Mesodermal cell (in vitro differentiated cells): ENCODE measurements at regions not wholly inside any gene's neighbourhood (a gene's known extent, or its start where the extent isn't known, plus 50 kb on each side); places are given as distances from the start of the nearest gene placed in this dataset.

Experiments
- H3K27ac ChIP-seq: 2 replicates; pipeline ENCODE4 v1.7.0; 2013; ENCODE audit warnings: mild to moderate bottlenecking, low read depth, low read length, moderate library complexity; ENCODE audit not compliant: severe bottlenecking
- H3K36me3 ChIP-seq: 2 replicates; pipeline ENCODE4 v1.7.1; 2013; ENCODE audit warnings: mild to moderate bottlenecking, low read length, moderate library complexity; ENCODE audit not compliant: control insufficient read depth, insufficient read depth
- H3K4me1 ChIP-seq: one replicate; pipeline ENCODE4 v1.7.1; 2013; ENCODE audit warnings: mild to moderate bottlenecking, low read length; ENCODE audit not compliant: insufficient read depth, control insufficient read depth, poor library complexity, severe bottlenecking
- H3K4me3 ChIP-seq: 2 replicates; pipeline ENCODE4 v1.7.0; 2013; ENCODE audit warnings: low read length, control low read depth, mild to moderate bottlenecking; ENCODE audit not compliant: insufficient read depth, poor library complexity, severe bottlenecking; ENCODE audit errors: extremely low read depth
- H3K9me3 ChIP-seq: 2 replicates; pipeline ENCODE4 v1.7.1; 2013; ENCODE audit warnings: mild to moderate bottlenecking, low read length, moderate library complexity; ENCODE audit not compliant: control insufficient read depth
- WGBS, 2 experiments: methylation state at CpG; one replicate each; pipeline ENCODE4 v1.1.5; 2013; ENCODE audit warnings: missing lambda C conversion rate in 2 of 2; ENCODE audit not compliant: insufficient coverage in 2 of 2; 5-methylcytosine and 5-hydroxymethylcytosine counted together

DNA sequence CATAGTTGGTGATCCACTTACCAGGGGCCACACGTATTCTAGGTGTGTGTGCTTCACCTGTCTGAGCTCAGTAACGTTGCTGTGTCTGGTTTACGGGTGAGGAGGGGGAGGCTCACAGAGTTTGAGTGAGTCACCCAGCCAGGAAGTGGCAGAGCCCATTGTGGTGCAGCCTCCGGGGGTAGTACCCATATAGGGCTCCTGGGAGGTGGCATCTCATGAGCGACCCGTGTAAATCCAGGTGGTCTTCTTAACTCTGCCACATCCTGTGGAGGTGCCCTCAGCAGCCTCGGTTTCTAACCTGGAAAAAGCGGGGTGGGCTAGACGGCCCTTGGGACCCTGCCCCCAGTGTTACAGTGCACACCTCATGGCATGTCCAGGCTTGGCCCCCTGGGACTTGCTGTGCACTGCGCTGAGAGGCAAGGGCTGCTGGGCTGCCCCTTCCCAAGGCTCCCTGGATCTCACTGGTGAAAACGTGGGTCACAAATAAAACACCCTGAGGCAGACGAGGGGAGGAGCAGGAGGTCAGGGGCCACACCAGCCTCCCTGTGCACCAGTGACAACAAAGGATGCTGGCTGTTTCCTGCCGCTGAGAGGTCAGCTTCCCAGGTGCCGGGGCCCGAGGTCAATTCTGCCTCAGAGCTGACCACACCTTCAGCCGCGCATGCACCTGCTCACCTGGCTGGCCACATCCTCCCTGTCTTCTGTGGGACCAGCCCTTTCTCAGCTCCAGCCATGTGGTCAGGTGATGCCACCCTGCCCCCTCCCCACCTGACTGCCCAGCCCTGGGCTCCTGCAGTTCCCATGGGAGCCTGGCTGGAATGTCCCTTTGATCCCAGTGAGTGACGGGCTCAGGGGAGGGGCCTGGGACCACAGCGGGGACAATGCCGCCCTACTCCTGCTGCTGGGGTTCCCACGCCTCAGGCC is 305.1 kb downstream of the CTTN start:
- Histone ChIP-seq H3K4me3 (no peak overlapping the region), H3K9me3 (no peaks in the 10 kb centered on the region), H3K36me3 (no peaks in the 10 kb centered on the region), H3K4me1 (peaks cover 18% of the 10 kb centered on the region), H3K27ac (no peak overlapping the region)
- WGBS, 2 experiments = 79 to 82% methylated on average over 20 to 21 of the region's 21 CpGs

DNA sequence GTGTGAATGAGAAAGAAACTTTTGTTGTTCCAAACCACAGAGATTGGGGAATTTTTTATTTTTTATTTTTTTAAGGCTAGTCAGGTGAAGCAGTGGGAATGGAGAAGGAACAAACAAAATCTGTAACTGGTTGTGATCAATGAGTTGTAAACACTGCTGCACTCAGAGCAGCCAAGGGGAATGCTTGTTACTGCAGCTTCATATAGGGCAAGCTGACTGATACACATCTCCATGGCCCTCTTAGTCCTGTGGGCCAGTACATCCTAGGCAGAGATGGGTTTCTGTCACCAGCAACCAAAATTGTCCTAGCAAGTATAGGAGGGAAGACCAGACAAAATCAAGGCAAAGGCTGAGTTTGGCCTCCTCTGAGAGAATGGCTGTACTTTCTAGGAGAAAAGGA is 306.8 kb downstream of the CTTN start:
- no peaks in the 10 kb centered on the region for H3K36me3 ChIP-seq
- peaks cover 7% of the 10 kb centered on the region for H3K4me1 ChIP-seq
- no peak overlapping the region for H3K27ac ChIP-seq
- no peak overlapping the region for H3K4me3 ChIP-seq
- no peaks in the 10 kb centered on the region for H3K9me3 ChIP-seq

DNA sequence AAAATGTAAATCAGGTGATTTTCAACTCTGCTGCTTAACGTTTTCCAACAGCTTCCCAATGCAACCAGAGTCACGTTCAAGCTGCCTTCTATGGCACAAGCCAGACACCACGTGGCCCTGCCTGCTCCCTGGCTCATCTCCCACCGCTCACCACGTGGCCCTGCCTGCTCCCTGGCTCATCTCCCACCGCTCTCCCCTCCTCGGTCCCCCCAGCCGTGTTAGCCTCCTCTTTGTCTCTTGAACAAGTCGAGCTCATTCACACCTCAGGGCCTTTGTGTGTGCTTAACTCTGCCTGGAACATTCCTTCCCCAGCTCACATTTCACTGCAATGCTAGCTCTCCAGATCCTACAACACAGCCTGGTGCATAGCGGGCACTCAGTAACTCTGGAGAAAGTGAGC is 307.6 kb downstream of the CTTN start:
- no peaks in the 10 kb centered on the region for H3K9me3 ChIP-seq
- H3K36me3 ChIP-seq = no peaks in the 10 kb centered on the region
- no peak overlapping the region for H3K4me3 ChIP-seq
- H3K27ac ChIP-seq = no peak overlapping the region
- peaks cover 7% of the 10 kb centered on the region for H3K4me1 ChIP-seq
- WGBS, 2 experiments = 76 to 77% methylated on average over 8 to 10 of the region's 10 CpGs

DNA sequence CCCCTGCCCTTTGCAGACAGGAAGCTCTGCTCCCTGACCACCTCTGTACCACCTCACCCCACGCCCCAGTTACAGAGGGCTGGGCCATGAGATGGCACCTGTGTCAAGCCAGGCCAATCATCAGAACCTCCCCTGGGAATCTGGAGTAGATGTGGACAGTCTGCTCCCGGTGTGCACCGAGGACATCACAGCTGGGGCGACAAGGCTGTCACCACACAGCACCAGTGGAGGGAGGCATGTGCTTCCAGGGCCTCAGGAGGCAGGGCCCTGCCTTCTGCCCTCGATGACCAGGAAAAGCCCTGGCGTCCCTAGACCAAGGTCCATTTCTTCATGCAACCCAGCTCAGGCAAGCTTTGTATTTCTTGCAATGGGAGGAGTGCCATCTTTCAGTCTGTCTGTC is 309.5 kb downstream of the CTTN start:
- 84 to 92% methylated on average over 5 to 6 of the region's 6 CpGs for WGBS, 2 experiments
- H3K27ac ChIP-seq = no peak overlapping the region
- H3K4me1 ChIP-seq = peaks cover 11% of the 10 kb centered on the region
- no peaks in the 10 kb centered on the region for H3K9me3 ChIP-seq
- H3K4me3 ChIP-seq = no peak overlapping the region
- no peaks in the 10 kb centered on the region for H3K36me3 ChIP-seq

DNA sequence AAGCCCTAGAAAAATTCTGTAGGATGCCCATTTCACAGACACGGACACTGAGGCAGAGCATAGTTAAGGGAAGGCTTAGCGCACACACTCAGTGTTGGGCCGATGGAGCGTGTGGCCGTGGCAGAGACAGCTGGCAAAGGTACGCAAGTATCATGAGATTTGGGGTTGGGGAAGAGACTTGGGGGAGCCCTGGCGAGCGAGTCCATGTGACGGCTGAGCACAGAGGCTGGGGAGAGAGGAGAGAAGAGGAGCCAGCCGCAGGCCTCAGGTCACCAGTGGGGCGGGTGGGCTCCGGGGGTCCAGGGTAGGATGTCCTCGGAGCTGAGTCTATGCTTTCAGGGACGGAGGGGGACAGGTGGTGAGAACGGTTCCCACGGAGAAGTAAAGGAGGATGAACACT is 311.3 kb downstream of the CTTN start:
- H3K4me1 ChIP-seq = peaks cover 18% of the 10 kb centered on the region
- H3K36me3 ChIP-seq = no peaks in the 10 kb centered on the region
- no peak overlapping the region for H3K4me3 ChIP-seq
- no peak overlapping the region for H3K27ac ChIP-seq
- WGBS, 2 experiments = 89 to 93% methylated on average over 13 to 16 of the region's 16 CpGs
- no peaks in the 10 kb centered on the region for H3K9me3 ChIP-seq

DNA sequence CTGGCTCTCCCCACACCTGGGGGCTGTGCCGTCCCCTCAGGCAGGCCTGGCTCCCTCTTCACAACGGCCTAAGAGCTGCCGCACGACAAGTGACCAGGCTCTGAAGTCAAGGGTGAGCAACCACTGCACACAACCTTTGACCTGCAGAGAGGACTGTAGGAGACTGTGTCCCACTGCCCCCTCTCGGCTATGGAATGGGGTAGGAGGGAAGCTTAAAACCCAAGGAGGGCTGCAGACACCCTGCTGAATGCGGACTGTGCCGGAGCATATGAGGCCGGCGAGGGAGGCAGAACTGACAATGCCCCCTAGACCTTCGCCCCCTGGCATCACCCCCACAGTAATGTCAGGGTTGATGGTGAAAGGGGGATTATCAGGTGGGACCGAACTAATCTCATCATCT is 311.9 kb downstream of the CTTN start:
- Histone ChIP-seq H3K4me3 (no peak overlapping the region), H3K36me3 (no peaks in the 10 kb centered on the region), H3K27ac (no peak overlapping the region), H3K4me1 (peaks cover 18% of the 10 kb centered on the region), H3K9me3 (no peaks in the 10 kb centered on the region)
- WGBS, 2 experiments = 89 to 100% methylated on average over 2 to 9 of the region's 11 CpGs

DNA sequence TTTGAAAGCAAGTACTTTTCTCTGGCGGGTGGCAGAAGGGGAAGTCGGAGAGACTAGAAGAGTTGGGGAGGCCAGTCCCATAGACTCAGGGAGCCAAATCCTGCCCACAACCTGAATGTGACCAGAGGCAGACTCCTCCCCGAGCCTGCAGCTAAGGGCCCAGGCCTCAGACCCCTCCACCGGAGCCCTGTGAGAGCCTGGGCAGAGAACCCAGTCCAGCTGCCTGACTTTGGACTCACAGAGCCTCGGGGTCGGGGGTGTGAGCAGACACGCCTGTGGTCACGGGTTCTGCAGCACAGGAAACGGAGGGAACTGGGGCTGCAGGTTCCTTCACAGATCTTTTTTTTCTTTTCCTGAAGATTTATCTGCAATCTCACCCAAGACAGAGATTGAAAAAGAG is 312.3 kb downstream of the CTTN start:
- Histone ChIP-seq H3K4me3 (no peak overlapping the region), H3K27ac (no peak overlapping the region), H3K9me3 (no peaks in the 10 kb centered on the region), H3K36me3 (no peaks in the 10 kb centered on the region), H3K4me1 (peaks cover 18% of the 10 kb centered on the region)
- WGBS, 2 experiments = 88 to 94% methylated on average over 6 to 9 of the region's 9 CpGs

DNA sequence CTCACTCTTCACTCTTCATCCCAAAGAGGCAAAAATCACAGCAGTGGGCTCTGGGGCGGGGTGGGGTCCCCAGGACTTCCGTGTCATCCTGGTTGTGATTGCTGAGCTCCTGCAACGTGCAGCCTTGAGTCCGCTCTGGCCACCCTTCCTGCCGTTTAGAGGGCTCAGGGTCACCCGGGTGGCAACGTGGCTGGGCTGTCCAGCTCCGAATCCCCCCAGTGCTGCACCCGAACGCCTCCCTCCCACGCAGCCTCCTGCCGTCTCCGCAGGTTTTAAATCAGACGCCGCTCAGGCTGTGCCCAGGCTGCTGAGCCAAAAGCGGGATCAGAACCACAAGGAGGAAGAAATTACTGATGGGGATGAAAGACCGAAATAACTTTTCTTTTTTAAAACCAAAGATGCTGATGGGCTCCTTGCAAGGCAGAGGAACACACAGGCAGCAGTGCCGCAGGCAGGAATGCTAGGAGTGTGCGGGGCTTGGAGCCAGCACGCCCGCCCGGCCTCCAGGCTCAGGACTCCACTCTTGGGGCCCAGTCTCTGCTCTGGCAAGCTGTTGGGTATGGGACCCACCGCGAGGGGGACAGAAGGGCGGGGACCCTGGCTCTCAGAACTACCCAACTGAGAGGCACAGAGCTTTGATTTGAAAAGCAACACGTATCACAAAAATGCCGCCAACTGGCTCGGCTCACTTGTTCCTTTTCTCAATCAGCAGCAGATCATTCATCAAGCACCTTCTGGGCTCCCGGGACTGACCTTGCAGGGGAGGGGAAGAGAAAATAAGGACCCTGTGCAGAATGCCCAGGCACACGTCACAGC is 313.0 kb downstream of the CTTN start:
- H3K9me3 ChIP-seq = no peaks in the 10 kb centered on the region
- H3K36me3 ChIP-seq = no peaks in the 10 kb centered on the region
- H3K27ac ChIP-seq = no peak overlapping the region
- 88 to 89% methylated on average over 23 to 29 of the region's 30 CpGs for WGBS, 2 experiments
- H3K4me3 ChIP-seq = no peak overlapping the region
- peaks cover 18% of the 10 kb centered on the region for H3K4me1 ChIP-seq

DNA sequence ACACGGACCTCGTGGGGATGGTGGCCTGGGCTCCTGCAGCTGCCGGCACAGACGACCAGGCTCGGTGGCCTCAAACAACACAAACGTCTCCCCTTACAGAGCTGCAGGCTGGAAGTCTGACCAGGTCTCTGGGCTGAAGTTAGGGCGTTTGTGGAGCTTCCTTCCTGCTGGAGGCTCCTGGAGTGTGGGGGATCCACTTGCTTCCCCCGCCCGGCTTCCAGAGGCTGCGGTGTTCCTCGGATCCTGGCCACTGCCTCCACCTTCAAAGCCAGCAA is 313.5 kb downstream of the CTTN start:
- peaks cover 18% of the 10 kb centered on the region for H3K4me1 ChIP-seq
- H3K4me3 ChIP-seq = no peak overlapping the region
- WGBS, 2 experiments = 86 to 89% methylated on average over 10 of the region's 11 CpGs

DNA sequence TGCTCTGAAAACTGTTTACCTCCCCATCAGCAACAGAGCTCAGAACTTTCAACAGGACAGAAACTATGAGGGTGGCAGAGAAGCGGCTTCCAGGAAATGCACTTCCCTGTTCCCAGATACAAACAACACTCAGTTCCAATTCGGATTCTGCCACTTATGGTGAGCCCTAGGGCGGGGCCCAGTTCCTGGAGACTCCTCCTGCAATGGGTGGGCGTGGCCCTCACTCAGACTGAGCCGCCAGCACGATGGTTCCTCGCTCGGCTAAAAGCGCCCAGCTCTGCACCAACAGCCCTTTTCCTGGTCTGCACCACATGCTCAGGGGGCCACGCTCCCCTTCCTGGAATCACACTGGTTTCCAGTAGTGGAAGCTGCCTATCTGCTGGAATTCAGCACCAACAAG is 314.1 kb downstream of the CTTN start:
- Histone ChIP-seq H3K9me3 (no peaks in the 10 kb centered on the region), H3K4me1 (peaks cover 18% of the 10 kb centered on the region), H3K36me3 (no peaks in the 10 kb centered on the region), H3K4me3 (no peak overlapping the region), H3K27ac (no peak overlapping the region)
- 76 to 77% methylated on average over 10 of the region's 10 CpGs for WGBS, 2 experiments

More for the DNA sequence above, 313.5 kb downstream of the CTTN start:
- H3K36me3 ChIP-seq = no peaks in the 10 kb centered on the region
- no peaks in the 10 kb centered on the region for H3K9me3 ChIP-seq
- no peak overlapping the region for H3K27ac ChIP-seq
